GM19023 (cell line): ENCODE measurements at regions not wholly inside any gene's neighbourhood (a gene's known extent, or its start where the extent isn't known, plus 50 kb on each side); places are given as distances from the start of the nearest gene placed in this dataset.
"Not testable (repeated sequence)": the region's sequence is repeated elsewhere in the genome, so short reads cannot be mapped to it uniquely, and the experiment has no call there.

Source experiments
- ATAC-seq: cut with Tn5 transposase; IDR thresholded peaks from one replicate; pipeline ENCODE4 v1.9.1; 2021; ENCODE audit warnings: mild to moderate bottlenecking, moderate library complexity; ENCODE audit not compliant: unreplicated experiment

- no peak for ATAC-seq
These were observed 193.2 kb downstream of the GOLGA6L6 start for GRCh38 chr15:20348291-20348899.

DNA sequence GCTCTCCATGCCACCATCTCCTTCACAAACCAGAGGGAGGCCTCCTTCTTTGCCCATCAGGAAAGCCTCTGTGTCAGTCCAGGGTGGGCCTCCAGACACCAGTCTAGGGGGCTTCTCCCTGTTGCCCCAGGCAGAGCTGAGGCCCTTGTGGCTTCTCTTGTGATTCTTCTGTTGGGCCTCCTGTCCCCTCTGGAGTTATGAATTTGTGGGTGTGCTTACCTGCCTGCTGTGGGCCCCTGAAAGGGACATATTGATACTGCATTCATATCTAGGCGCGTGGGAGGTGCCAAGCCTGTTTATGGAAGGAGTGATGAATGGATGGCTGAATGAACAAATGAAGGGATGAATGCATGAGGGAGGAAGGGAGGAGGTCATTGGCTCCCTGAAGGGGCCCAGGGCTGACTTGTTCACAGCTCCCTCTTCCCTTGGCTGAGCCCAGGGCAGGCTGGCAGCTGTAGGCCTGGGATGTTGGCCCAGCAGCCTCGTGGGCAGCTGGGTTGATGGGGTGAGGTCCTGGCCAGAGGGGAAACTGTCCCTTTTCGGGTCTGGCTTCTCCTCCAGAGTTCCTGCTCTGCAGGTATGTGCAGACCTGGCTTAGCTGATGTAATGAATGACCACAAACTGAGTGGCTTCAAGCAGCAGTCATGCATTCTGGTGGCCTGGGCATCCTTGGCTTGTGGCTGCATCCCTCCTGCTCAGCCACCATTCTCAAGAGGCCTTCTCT lies 195.4 kb downstream of the GOLGA6L6 start:
- ATAC-seq = no peak

GRCh38 chr15:20345401-20345958 lies 196.1 kb downstream of the GOLGA6L6 start:
- ATAC-seq = no peak

DNA sequence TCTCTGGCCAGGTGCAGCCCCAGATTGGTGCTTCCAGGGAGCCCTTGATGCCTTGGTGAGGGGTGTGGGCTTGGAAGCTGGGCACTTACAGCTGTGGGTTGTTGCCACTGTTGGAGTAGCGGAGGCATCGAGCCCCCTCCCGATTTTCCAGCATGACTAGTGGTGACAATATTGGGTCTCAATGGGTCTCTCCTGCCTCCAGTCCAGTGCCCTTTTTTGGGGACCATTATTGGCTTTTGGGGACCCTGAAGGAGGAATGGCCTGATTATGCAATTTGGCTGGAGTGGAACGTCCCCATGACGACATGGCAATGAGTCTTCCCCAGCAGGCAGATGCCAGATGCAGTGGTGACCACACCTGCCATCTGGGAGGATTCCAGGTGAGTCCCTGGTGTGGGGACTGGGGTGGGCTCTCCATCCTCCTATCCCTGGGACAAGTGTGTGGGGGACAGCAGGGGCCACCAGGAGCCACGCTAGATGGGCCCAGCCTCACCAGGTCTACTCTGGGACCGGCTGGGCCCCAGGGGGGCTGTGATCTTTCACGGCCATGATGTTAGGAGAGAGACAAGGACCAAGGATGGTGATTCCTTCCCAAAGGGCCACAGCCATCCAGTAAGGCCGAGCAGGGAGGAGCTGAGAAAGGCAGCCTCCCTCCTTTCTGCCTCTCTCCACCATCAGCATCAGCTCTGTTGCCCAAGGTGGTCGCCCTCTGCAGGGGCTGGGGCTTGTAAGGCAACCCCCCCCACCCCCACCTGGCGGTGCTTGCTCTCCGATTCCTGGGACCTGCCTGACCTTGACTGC lies 196.8 kb downstream of the GOLGA6L6 start:
- no peak for ATAC-seq

GRCh38 chr15:20343395-20344211 lies 198.0 kb downstream of the GOLGA6L6 start:
- not testable (repeated sequence) for ATAC-seq

GRCh38 chr15:20342601-20343394 lies 198.8 kb downstream of the GOLGA6L6 start:
- not testable (repeated sequence) for ATAC-seq

DNA sequence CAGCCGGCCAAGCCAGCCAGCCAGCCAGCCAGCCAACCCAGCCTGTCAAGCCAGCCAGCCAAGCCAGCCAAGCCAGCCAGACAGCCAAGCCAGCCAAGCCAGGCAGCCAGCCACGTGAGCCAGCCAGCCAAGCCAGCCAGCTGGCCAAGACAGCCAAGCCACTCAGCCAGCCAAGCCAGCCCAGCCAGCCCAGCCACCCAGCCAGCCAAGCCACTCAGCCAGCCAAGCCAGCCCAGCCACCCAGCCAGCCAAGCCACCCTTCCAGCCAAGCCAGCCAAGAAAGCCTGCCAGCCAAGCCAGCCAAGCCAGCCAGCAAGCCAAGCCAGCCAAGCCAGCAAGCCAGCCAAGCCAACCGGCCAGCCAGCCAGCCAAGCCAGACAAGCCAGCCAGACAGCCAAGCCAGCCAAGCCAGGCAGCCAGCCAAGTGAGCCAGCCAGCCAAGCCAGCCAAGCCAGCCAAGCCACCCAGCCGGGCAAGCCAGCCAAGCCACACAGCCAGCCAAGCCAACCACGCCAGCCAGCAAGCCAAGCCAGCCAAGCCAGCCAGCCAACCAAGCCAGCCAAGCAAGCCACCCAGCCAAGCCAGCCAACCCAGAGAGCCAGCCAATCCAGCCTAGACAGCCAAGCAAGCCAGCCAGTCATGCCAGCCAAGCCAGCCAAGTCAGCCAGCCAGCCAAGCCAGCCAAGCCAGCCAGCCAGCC lies 199.5 kb downstream of the GOLGA6L6 start:
- ATAC-seq = no peak

- ATAC-seq = no peak
These were observed 200.5 kb downstream of the GOLGA6L6 start for GRCh38 chr15:20340931-20341661.

DNA sequence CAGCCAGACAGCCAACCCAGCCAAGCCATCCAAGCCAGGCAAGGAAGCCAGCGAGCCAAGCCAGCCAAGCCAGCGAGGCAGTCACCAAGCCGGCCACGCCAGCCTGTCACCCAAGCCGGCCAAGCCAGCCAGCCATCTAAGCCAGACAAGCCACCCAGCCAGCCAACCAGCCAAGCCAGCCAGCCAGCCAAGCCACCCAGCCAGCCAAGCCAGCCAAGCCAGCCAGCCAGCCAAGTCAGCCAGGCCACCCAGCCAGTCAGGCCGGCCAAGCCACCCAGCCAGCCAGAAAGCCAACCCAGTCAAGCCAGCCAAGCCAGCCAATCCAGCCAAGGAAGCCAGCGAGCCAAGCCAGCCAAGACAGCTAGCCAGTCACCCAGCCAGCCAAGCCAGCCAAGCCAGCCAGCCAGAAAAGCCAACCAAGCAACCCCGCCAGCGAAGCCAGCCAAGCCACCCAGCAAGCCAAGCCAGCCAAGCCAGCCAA lies 201.2 kb downstream of the GOLGA6L6 start:
- ATAC-seq = no peak

DNA sequence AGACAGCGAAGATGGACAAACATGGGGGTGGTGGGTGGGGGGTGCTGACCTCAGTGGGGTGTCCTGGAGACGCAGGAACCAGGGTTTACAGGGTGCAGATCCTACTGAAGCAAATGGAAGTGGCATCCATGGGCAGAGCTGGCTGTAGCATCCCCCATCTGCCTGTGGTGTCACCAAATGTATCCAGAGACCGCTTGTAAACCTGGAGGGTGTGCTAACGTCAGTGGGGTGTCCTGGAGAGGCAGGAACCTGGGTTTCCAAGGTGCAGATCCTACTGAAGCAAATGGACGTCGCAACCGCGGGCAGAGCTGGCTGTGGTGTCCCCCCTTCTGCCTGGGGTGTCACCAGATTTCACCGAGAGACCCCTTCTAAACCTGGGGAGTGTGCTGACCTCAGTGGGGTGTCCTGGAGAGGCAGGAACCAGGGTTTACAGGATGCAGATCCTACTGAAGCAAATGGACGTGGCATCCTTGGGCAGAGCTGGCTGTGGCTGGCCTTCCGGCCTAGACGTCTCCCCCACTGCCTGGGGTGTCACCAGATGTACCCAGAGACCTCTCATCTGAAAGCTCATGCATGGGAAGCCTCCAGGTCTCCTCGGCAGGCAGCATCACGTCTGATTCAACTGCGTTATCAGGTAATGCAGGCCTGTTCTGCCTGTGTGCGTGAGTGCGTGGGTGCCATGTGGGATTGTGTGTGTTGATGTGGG lies 202.4 kb downstream of the GOLGA6L6 start:
- not testable (repeated sequence) for ATAC-seq

- ATAC-seq = not testable (repeated sequence)
These were observed 202.9 kb downstream of the GOLGA6L6 start for GRCh38 chr15:20338671-20339070.

- not testable (repeated sequence) for ATAC-seq
These were observed 204.4 kb downstream of the GOLGA6L6 start for GRCh38 chr15:20337238-20337637.

DNA sequence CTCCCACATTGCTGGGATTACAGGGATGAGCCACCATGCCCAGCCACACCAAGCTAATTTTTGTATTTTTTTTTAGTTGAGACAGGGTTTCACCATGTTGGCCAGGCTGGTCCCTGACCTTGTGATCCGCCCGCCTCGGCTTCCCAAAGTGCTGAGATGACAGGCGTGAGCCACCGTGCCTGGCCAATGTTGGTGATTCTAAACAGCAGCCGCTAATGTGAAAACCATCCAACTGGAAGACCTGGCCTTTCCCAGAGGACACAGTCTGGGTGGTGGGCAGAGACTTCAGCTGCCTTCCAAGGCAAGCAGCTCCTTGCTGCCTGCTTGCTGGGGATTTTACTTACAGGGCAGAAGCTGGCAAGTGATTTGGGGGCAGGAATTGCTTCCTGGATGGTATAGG lies 207.1 kb downstream of the GOLGA6L6 start:
- not testable (repeated sequence) for ATAC-seq

DNA sequence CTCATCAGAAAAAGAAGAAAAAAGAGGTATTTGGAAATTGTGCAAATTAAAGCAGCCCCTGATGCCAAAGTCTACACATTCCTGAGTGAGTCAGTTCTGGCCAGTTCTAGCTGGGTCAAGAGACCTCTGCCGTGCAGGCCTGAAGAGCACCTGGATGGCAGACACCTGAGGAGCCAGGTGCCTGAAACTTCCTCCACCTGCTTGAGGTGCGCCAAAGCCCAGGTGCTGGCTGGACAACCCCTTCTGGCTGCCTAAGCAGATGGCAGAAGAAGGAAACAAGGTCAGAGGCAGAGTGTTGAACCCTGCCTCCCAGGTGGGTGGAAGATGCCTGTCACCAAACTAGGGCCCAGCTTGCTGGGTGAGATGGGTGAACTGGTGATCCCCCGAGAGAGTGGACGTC lies 215.8 kb downstream of the GOLGA6L6 start:
- not testable (repeated sequence) for ATAC-seq

DNA sequence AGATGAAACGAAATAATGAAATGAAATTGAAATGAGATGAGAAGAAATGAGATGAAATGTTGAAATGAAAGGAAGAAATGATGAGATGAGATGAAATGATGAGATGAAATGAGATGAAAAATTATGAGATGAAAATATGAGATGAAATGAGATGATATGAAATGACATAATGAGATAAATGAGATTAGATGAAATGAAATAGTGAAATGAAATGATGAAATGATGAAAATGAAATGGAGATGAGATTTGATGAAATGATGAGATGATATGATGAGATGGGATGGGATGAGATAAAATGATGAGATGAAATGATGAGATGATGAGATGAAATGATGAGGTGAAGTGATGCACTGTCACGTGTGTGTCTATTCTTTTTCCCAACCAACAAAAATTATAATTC lies 224.5 kb downstream of the GOLGA6L6 start:
- not testable (repeated sequence) for ATAC-seq

DNA sequence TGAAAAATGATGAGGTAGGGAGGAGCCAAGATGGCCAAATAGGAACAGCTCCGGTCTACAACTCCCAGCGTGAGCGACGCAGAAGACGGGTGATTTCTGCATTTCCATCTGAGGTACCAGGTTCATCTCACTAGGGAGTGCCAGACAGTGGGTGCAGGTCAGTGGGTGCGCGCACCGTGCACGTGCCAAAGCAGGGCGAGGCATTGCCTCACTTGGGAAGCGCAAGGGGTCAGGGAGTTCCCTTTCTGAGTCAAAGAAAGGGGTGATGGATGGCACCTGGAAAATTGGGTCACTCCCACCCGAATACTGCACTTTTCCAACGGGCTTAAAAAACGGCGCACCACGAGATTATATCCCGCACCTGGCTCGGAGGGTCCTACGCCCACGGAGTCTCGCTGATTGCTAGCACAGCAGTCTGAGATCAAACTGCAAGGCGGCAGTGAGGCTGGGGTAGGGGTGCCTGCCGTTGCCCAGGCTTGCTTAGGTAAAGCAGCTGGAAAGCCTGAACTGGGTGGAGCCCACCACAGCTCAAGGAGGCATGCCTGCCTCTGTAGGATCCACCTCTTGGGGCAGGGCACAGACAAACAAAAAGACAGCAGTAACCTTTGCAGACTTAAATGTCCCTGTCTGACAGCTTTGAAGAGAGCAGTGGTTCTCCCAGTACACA lies 230.5 kb downstream of the GOLGA6L6 start:
- not testable (repeated sequence) for ATAC-seq

DNA sequence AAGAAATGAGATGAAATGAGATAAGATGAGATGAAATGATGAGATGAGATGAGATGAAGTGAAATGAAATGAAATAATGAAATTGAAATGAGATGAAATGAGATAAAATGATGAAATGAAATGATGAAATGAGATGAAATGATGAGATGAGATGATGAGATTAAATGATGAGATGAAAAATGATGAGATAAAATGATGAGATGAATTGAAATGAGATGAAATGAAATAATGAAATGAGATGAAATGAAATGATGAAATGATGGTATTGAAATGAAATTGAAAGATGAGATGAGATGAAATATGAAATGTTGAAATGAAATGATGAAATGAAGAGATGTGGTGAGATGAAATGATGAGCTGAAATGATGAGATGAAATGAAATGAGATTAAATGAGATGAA lies 231.0 kb downstream of the GOLGA6L6 start:
- ATAC-seq = no peak
